H1 (cell line): ENCODE measurements at regions not wholly inside any gene's neighbourhood (a gene's known extent, or its start where the extent isn't known, plus 50 kb on each side); places are given as distances from the start of the nearest gene placed in this dataset.

Experiments used
- BACH1 ChIP-seq: IDR thresholded peaks from 2 replicates; pipeline ENCODE4 v1.6.1; 2012; ENCODE audit warnings: low read length, improper control_type of control experiment
- CTBP2 ChIP-seq: IDR thresholded peaks from 2 replicates; pipeline ENCODE4 v1.7.0; 2011; ENCODE audit warnings: borderline replicate concordance, mild to moderate bottlenecking, moderate library complexity, mixed read lengths, low read length; ENCODE audit not compliant: insufficient read depth, insufficient read length
- KDM5A ChIP-seq: fragments of 200-600 bp; IDR thresholded peaks from 2 replicates; pipeline ENCODE4 v1.7.1; 2012; ENCODE audit warnings: mild to moderate bottlenecking, low read length, inconsistent platforms, mixed read lengths
- RBBP5 ChIP-seq: IDR thresholded peaks from 2 replicates; pipeline ENCODE4 v1.7.1; 2012; ENCODE audit warnings: low read depth, mild to moderate bottlenecking, inconsistent platforms, low read length, moderate library complexity, borderline replicate concordance
- RFX5 ChIP-seq: IDR thresholded peaks from 2 replicates; pipeline ENCODE4 v1.6.1; 2011; ENCODE audit warnings: low read depth, low read length, improper control_type of control experiment, borderline replicate concordance
- TBP ChIP-seq: IDR thresholded peaks from 2 replicates; pipeline ENCODE4 v1.6.1; 2011; ENCODE audit warnings: low read depth, low read length, improper control_type of control experiment

DNA sequence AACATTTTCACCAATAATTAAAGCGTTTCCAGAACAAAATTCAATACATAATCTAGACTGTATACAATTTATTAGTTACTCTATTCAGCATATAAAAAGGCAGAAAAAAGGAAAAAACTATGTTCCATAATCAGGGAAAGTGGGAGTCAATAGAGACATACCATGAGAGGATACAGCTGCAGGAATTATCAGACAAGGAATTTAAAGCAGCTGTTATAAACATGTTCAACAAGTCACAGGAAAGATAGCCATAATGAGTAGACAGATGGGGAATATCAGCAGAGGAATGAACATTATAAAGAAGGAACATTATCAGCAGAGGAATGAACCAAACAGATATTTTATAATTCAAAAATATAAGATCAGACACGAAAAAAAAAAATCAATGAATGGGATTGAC lies 500.6 kb upstream of the RPS6KA3 start (continued):
- no peak for TF ChIP-seq RBBP5
- no peak for TF ChIP-seq RFX5
- TF ChIP-seq TBP = no peak
- TF ChIP-seq BACH1 = no peak
- TF ChIP-seq KDM5A = no peak
- TF ChIP-seq CTBP2 = no peak
- TF ChIP-seq, all 59 proteins: peak for 0
